Activated T-cell treated with anti-CD3 and anti-CD28 coated beads for 24 hours (primary cell): ENCODE measurements at regions not wholly inside any gene's neighbourhood (a gene's known extent, or its start where the extent isn't known, plus 50 kb on each side); places are given as distances from the start of the nearest gene placed in this dataset.
"Not testable (repeated sequence)": the region's sequence is repeated elsewhere in the genome, so short reads cannot be mapped to it uniquely, and the experiment has no call there.

ENCODE experiments used
- DNase-seq: peaks from one replicate; pipeline ENCODE4 v3.0.0-alpha.2; 2020; ENCODE audit warnings: low read depth

DNA sequence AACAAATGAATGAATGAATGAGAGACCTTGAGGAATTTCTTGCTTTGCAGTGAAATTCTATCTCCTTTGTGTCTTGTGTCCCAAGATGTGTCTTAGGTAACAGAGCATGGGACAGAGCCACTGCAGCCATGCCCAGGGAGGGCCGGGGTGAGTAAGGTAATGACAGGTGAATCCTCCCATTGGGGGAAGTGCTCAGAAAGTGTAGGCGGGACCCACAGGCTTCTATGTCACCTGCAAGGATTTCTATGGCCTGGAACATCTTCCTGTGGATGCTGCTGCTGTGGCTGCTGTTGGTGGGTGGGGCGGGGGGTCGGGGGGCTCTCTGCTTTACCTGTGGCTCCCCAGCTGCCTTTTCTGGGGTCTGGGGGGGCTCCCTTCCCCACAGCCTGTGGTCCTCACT is 133.6 kb upstream of the IER5L start:
- no peak for DNase-seq

DNA sequence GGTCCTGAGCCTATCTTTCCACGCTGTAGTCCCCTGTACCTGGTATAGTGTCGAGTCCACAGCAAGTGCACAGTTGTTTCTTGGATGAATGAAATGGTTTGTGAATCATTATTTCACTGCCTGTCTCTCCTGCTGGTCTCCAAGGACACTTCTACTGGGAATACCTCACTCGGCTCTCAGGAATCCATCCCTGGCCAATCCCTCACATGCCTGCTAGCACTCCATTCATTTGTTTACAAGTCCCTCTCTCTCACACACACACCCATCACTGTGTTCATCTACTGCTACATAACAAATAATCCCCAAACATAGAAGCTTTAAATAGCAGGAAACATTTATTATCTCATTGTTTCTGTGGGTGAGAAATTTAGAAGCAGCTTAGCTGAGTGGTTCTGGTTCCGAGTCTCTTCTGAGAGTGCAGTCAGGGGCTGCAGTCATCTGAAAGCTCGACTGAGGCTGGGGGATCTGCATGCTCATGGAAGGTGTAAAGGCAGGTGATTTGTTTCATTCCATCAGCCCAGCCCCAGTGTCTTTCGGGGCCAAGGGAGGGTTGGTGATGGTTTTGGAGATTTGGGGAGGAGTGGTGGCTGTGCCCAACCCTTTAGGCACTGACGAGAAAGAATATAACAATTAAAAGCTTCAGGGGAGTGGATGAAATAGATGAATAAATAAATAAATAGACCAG is 132.7 kb upstream of the IER5L start:
- DNase-seq: no peak

DNA sequence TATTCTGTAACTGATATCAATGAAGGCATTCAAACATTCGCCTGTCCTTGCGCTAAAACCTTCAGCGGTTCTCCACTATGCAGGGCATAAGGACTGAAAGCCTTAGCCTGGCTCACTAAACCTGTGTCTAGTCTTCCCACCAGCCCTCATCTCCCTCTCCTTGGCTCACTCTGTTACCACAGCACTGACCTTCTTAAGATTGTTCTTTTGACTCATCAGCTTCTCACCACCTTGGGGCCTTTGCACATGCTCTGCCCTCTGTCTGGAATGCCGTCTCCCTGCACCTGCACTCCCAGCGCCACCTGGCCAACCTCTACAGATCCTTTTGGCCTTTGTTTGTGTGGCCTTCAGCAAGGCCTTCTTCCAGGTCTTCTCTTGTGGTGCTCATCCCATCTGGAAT is 131.8 kb upstream of the IER5L start:
- DNase-seq: no peak

DNA sequence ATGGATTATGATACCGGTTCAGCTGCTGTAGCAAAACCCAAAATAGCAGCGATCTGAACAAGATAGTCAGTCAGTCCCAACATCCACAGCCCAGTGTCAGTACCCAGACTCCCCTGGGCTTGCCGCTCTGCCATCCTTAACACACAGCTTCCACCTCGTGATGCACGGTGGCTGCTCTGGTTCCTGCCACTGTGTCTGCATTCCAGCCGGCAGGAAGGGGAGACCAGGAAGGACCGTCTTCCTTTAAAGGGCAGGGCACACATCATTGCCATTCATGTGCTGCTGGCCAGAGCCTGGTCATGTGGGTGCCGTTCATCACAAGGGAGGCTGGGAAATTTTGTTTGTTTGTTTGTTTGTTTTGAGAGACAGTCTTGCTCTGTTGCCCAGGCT is 131.0 kb upstream of the IER5L start:
- no peak for DNase-seq

DNA sequence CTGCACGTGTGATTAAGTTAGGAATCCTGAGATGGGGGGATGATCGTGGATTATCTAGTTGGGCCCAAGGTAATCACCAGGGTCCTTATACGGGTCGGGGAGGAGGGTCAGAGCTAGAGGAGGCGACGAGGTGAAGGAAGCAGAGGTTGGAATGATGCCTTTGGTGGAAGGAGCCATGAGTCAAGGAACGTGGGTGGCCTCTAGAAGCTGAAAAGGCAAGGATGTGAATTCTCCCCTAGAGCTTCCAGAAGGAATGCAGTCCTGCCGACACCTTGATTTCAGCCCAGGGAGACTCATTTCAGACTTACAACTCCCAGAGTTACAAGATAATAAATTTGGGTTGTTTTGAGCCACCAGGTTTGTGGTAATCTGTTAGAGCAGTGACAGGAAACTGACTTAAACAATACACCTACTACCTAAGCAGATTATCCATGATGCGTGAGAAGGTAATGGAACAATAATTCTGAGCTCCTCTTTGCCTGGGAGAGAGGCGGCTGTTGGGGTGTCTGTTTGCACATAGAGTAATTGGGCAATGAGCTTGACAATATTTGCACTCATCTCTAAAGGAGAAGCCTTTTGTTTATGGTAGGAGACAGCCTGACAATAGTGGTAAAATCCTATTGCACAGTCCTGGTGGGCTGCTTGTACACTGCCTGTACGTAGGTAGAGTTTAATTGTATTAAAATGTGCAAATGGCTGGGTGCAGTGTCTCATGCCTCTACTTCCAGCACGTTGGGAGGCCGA is 129.3 kb upstream of the IER5L start:
- DNase-seq: no peak

DNA sequence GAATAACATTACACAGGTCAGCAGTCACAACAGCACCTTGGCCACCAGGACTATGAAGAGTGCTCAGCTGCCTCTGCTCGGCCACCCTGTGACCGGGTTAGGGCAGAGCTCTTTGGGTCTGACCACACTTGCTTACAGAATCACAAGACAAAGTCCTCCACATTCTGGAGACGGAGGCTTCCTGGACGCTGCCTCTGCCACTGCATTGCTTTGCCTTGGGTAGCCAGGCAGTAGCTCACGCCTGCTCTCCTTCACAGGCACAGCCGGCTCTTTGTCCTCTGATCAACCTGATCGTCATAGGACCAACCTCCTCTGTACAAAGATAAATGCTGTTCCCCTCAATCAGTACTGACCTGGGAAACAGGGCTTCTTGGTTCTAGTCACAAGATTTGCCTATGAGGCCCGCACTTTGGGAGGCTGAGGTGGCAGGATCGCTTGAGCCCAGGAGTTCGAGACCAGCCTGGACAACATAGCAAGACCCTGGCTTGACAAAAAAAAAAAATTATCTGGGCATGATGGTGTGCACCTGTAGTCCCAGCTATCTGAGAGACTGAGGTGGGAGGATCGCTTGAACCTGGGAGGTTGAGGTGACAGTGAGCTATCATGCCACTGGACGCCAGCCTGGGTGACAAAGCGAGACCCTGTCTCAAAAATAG is 128.4 kb upstream of the IER5L start:
- no peak for DNase-seq

DNA sequence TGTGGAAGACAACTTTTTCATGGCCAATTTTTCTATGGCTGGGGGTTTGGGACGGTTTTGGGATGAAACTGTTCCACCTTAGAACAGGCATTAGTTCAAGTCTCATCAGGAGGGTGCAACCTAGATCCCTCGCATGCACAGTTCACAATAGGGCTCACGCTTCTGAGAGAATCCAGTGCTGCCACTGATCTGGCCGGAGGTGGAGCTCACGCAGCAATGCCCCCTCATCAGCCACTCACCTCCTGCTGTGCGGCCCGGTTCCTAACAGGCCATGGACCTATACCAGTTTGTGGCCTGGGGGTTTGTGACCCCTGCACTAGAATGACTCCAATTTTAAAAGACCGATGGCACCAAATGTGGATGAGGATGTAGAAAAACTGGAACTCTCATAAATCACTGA is 127.2 kb upstream of the IER5L start:
- DNase-seq: no peak

DNA sequence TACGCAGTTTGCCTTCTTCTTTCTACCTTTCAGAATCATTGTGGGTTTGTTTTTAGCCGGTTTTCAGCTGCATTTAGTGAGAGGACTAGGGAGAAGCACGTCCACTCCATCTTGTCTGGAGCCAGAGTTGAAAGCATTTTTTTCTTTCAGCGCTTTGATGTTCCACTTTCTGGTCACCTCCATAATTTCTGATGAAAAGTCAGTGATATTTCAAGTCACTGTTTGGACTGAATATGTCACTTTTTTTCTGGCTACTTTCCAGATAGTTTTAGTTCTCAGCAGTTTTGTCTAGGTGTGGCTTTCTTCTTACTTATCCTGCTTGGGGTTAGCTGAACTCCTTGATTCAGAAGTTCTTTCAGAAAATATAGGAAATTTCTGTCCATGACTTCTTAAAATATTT is 123.9 kb upstream of the IER5L start:
- no peak for DNase-seq

DNA sequence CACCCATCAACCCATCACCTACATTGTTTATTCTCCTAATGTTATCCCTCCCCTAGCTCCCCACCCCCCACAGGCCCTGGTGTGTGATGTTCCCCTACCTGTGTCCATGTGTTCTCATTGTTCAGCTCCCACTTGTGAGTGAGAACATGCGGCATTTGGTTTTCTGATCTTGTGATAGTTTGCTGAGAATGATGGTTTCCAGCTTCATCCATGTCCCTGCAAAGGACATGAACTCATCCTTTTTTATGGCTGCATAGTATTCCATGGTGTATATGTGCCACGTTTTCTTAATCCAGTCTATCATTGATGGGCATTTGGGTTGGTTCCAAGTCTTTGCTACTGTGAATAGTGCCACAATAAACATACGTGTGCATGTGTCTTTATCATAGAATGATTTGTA is 118.1 kb upstream of the IER5L start:
- DNase-seq: not testable (repeated sequence)

DNA sequence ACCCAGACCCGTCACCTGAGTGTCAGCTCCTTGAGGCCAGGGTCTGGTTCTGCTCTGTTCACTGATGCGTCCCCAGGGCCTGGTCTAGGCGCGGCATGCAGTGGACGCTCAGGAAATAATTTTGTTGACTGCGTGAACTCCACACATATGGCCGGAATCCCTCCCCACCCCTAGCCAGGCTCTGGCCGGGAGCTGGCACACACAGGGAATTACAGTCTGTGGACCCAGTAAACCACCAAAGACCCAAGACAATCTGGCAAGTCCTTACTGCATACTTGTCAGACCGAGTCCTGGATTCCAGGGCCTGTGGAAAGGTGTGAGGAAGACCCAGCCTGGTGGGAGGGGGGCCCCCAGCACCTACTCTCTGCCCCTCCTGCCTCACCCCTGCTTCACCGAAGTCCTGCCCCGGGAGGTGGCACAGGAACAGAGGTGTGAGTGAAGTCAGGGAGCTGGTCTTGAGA is 113.0 kb upstream of the IER5L start:
- no peak for DNase-seq

DNA sequence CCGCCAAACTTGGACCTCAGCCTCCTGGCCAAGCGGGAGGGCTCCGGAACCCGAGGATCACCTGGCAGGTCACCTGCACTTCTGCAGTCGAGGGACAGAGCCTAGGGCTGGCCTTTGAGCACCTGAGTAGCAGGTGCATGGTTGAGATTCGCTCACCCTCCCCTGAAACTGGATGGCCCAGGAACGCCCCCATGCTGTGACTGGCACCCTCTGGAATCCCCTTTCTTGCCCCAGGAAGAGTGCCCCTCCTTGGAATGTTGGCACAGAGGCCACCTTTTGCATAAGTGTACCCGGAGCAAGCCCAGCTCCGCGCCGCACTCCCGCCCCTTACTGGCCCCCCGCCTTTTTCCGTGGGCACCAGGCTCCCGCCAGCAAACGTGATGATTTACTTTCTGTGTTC is 112.5 kb upstream of the IER5L start:
- DNase-seq: no peak

DNA sequence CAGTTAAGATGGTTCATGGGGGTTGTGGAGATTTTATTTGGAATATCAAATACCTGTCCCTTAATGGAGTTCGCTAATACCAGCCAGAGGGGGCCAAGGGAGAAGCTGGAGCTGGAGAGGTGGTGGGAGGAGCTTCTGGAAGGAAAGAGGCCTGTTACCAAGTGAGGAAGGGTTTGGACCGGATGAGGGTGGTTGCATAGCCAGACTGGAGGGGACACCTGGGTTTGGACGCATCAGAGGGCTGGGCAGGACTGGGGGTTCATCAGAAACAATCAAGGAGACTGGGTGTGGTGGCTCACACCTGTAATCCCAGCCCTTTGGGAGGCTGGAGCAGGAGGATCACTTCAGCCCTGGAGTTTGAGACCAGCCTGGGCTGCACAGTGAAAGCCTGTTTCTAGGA is 111.8 kb upstream of the IER5L start:
- no peak for DNase-seq

DNA sequence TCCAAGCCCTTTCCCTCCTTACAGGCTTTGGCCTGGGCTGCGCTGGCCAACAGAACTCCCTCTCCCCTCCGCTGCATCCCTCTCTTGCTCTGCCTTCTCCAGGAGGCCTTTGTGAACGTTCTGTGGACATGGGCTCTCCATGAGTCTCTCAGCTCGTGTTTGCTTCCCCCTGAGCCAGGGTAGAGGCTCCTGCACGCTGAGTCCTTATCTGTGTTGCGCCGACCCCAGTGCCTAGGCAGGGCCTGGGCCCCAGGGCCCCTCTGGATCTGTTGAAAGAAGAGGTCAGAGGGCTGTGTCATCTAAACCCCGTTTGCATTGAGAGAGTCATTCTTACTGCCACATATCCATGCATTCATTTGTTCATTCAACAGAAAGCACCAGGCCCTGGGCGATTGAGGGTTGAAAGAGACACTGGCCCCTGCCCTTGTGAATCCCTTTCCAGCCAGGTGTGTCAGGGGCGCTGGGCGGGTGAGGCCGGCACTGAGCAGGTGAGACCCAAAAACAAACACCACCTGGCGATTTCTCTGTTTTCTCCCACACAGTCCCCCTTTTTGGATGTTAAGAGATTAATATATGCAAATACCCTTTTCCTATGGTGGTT is 111.2 kb upstream of the IER5L start:
- no peak for DNase-seq

DNA sequence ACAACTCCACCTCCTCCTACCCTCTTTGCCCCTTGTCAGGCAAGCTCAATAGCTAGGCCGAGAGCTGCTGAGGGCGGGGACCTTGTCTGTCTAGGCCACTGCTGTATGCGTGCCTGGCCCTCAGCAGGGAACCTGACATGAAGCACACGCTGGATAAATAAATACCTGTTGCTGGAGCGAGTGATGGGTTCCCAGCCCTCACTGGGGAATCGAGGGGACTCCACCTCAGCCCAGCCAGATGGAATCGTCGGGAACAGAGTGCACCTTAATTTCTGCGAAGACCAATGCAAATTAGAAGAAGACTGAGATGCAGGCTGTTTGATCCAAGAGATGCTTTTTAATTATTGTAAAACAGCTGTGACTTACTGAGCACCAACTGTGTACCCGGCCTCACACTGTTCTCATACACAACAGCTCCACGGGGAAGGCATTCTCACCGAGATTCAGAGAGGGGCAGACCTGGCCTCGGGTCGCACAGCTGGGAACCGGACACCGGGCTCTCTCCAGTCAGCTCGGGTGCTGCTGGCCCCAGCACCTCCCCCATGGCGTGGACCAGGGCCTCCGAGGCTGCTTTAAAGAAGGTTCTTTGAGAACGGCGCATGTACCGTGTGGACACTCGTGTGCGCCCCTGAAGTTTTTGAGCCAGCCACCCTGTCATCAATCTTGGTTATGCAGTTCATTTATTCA is 109.7 kb upstream of the IER5L start:
- no peak for DNase-seq

DNA sequence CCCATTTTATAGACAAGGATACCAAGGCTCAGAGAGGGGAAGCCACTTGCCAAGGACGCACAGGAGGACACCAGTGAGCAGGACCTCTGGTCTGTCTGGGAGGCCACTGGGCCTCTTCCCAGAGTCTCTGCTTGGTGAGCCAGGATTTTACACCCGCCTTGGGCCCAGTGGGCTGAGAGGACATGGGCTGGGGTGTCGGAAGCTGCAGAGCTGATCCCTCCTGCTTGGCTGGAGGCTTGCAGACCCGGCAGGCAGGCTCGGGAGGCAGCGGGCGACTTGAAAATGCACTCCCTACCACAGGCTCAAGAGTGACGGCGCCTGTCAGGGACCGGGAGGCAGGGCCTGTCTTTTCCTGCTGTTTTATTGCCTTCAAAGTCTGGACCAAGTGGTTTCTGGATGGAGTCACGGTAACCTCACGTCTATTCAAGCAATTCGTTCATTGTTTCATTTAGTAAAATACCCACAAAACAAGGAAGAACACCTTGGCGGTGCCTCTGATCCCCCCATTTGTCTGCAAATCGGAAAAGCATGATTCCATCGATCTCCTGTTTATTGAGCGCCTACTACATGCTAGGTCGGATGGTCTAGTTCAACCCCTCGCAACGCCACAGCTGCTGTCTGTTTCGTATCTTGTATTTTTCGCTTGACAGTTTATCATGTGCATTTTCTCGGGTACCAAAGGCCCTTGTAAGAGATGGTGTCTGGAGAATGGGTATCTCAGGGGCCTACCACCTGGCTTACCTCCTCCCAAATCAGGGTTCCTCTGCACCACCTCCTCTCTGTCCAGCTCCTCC is 108.1 kb upstream of the IER5L start:
- no peak for DNase-seq

DNA sequence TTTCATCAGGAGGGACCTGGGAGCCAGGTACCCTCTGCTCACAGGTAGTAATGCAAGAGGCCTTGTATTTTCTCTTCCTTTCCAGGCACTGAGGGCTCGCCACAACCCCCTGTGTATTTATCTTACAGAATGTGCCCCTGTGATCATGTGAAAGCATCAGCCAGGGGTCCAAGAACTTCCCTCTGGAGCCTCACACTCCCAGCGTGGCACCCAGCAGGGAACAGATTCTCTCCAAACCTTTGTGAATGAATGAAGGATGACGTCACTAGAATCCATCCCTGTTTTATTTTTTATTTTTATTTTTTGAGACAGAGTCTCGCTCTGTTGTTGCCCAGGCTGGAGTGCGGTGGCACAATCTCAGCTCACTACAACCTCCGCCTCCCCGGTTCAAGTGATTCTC is 107.3 kb upstream of the IER5L start:
- DNase-seq: no peak

DNA sequence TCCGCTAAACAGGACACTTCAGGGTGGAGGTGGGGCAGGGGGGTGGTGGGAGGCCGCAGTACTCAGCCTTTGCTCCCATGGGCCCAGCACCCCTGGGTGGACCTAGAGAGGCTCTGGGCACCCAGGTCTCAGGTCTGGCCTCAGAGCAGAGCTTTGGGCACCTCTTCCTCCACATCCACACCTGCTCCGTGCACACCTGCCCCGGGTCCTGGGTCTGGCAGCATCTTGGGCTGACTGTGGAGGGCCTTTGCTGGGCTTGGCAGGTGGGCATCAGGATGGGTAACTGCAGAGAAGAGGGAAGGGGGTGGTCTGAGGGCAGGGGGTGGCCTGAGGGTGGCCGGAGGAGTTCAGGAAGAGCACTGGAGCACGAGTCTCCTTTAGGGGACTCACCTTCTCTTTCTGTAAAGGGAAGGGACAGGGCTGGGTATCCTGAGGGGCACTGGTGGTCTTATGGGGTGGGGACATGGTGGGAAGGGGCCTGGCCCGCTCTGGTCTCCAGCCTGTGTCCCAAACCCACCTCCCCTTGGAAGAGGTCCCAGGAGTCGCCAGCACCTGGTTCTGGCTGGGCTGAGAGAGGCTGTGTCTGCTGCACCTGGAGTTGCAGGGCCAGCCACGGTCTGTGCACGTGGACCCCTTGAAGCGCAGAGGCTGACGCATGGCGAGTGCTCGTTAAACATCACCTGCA is 106.7 kb upstream of the IER5L start:
- DNase-seq: no peak

DNA sequence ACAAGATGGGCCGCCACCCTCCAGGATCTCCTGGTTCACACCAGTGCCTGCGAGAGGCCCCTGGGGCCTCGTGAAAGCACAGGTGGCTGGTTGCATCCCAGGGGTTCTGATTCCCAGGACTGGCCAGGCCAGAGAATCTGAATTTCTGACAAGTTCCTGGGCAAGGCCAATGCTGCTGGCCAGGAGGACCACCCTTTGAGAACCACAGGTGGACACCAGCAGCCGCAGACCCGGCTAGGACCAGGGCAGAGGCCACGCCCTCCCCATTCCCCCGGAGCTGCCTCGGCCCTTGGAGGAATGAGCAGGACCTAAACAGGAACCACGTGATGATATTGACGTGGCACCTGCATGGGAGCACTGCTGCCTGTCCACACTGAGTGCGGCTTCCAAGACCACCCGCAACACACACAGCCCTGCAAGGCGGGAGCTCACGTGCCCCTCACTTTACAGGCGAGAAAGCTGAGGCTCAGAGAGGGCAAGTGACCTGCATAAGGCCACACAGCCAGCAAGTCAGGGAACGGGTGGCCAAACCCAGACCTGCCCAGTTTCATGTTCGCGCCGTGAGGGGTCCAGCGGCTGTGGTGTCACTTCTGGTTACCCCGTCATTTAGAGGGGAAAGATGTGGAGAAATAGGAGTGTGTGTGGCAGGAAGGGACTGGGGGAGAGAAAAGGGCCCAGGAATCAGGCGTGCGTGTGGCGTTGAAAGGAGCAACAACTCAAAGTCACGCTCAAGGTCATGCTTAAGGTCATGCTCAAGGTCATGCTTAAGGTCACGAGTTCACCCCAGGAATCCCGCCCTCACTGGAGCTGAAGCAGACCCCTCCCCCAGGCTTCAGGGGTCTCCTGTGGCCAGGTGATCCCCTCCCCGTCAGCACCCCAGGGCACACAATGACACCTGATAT is 105.9 kb upstream of the IER5L start:
- no peak for DNase-seq

DNA sequence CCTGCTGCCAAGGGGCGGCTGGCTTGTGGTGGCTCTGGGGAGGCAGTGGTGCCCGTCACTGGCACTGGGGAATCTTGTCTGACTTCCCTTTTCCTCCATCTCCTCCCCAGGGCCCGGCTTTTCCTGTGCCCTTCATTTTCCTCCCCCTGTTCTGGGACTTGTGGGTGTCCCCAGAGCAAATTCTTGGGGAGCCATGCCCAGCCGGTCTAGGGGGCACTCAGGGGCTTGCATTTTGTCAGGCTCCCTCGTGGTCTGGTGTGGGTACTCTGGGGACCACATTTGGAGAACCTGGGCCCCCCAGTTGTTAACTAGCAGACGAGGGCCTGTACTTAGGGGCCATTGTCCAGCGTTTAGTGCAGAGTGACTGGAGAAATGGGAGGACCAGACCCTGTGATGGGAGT is 105.2 kb upstream of the IER5L start:
- DNase-seq: no peak

DNA sequence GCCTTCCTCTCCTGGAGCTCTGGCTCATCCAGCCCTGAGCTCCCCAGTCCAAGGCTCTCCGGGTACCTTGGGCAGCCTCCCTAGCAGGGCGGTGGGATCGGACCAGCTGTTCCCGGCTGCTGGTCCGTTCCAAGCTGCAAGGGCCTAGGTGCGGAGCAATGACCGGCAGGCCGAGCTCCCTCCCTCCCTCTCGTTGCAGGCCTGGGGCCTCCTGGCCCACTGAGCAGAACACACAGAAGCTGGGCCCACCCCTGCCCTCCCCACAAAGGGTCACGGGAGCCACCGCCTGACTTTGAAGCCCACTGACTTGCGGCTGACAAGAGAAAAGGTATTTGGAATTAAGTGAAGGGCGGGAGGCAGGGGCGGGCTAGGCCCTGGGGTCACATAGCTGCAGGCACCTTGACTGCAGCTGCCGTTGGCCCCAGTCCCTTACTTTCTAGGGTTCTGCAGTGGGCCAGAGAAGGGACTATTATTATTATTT is 104.7 kb upstream of the IER5L start:
- DNase-seq: no peak
